Heart left ventricle (tissue), 16 donors: ENCODE measurements at regions not wholly inside any gene's neighbourhood (a gene's known extent, or its start where the extent isn't known, plus 50 kb on each side); places are given as distances from the start of the nearest gene placed in this dataset.

ENCODE experiments used
- ATAC-seq, 4 donors: fragments of 200-7000 bp; cut with Tn5 transposase; one replicate each; pipeline ENCODE4 v1.9.1; 2020 to 2022; ENCODE audit warnings: moderate library complexity in 4 of 4, mild to moderate bottlenecking in 3 of 4, moderate number of reproducible peaks in 1 of 4
- DNase-seq, 5 donors: peaks; one replicate each; pipeline ENCODE4 v3.0.0-alpha.2; 2020
- H3K27ac ChIP-seq, 12 donors: fragments of 200-600 bp; sonication (generic) in 4 of 12; one replicate each; pipeline versions ENCODE4 v1.5.0 to v1.8.0; 2016 to 2022; ENCODE audit warnings: mild to moderate bottlenecking in 2 of 12
- H3K27me3 ChIP-seq, 9 donors: fragments of 200-600 bp; sonication (generic) in 2 of 9; one replicate each; pipeline versions ENCODE4 v1.5.1 to v1.8.0; 2016 to 2022; ENCODE audit warnings: mild to moderate bottlenecking in 3 of 9
- H3K36me3 ChIP-seq, 9 donors: fragments of 200-600 bp; sonication (generic) in 2 of 9; one replicate each; pipeline versions ENCODE4 v1.5.0 to v1.8.0; 2018 to 2022; ENCODE audit warnings: mild to moderate bottlenecking in 2 of 9
- H3K4me1 ChIP-seq, 12 donors: fragments of 200-600 bp; sonication (generic) in 4 of 12; one replicate each; pipeline versions ENCODE4 v1.5.0 to v1.8.0; 2016 to 2022; ENCODE audit warnings: mild to moderate bottlenecking in 3 of 12
- H3K4me3 ChIP-seq, 12 donors: fragments of 200-600 bp; sonication (generic) in 4 of 12; one replicate each; pipeline versions ENCODE4 v1.5.0 to v1.8.0; 2017 to 2022; ENCODE audit warnings: mild to moderate bottlenecking in 9 of 12, moderate library complexity in 4 of 12
- H3K9me3 ChIP-seq, 12 donors: fragments of 200-600 bp; sonication (generic) in 4 of 12; one replicate each; pipeline versions ENCODE4 v1.5.0 to v1.8.0; 2016 to 2022; ENCODE audit warnings: mild to moderate bottlenecking in 1 of 12
- POLR2A ChIP-seq, 2 donors: fragments of 450-650 bp; IDR thresholded peaks; one replicate each; pipeline ENCODE4 v1.6.1; 2017; ENCODE audit warnings: antibody characterized with exemption in 2 of 2, mild to moderate bottlenecking in 2 of 2, moderate library complexity in 2 of 2
- WGBS, 4 donors: extraction: QIAGEN DNeasy Blood & Tissue Kit in 2 of 4; methylation state at CpG; one replicate each; pipeline versions ENCODE4 v1.1.5 to v1.1.7; 2013 to 2018; 5-methylcytosine and 5-hydroxymethylcytosine counted together
- intact Hi-C, 10 donors: fragments of 100-400 bp; cut with DNase I; formaldehyde crosslinking; loops; one replicate each; pipeline versions ENCODE4 v1.11.1 to v1.14.2; 2022
- TF ChIP-seq, protein P1 (sequence below), 12 donors: fragments of 200-600 bp; sonication (generic) in 4 of 12; IDR thresholded peaks; one replicate each; pipeline versions ENCODE4 v1.5.0 to v1.8.0; 2018 to 2022; ENCODE audit warnings: antibody characterized with exemption in 12 of 12, mild to moderate bottlenecking in 5 of 12
- donor health status: ischemic (EF 13 %, LVEDD 7.1; RV severe dilation, severe dysfunction).
- donor health status: healthy with polysubstance abuse.
- donor health status: DM: no; HTN: yes; CAD: no.
- donor health status: DM: no; HTN: no; CAD: no.
- donor health status: ischemic (EF 25% LVEDD 6.9; RV normal size, moderate dysfunction).
- donor health status: ischemic (EF 25% LVEDD 5.7; RV mildly dilated, moderate dysfunction).
- donor health status: healthy.
- donor health status: DM: yes; HTN: yes; CAD: no.
- donor health status: ischemic (EF 35%, LVEDD 5.7; RV mildly dilated, moderate dysfunction).
- donor health status: nonischemic (EF 11% LVEDD 7.7; RV severe dilation, severe dysfunction).
- donor health status: DM: yes; HTN: yes; CAD: no.
- donor health status: PGD.
- donor health status: ischemic (EF 29% LVEDD 5.4; RV normal size, mild dysfunction).
- donor health status: nonischemic (EF 23%, LVEDD 6.1; RV moderate dilation, normal function).

DNA sequence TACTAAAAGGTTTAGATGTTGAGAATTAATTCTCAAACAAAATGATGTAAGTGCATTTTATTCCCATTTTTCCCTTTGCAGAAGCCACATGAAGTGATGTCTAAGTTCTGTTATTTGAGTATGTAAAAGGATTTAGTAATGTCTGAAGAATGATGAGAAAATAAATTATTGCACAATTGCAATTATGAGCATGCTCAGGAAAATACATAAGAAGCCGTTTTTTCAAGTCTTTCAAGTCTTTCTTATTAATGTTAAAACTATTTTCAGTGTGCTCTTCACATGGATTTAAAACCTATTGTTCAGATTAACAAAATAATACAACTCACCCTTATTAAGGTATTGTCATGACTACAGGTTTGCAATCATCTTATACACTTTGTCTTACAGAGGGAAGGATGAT, 331.4 kb upstream of the NETO1 start:
- no peak for TF ChIP-seq POLR2A (IDR thresholded peaks at IDR 0.05)
- TF ChIP-seq, protein P1, sequence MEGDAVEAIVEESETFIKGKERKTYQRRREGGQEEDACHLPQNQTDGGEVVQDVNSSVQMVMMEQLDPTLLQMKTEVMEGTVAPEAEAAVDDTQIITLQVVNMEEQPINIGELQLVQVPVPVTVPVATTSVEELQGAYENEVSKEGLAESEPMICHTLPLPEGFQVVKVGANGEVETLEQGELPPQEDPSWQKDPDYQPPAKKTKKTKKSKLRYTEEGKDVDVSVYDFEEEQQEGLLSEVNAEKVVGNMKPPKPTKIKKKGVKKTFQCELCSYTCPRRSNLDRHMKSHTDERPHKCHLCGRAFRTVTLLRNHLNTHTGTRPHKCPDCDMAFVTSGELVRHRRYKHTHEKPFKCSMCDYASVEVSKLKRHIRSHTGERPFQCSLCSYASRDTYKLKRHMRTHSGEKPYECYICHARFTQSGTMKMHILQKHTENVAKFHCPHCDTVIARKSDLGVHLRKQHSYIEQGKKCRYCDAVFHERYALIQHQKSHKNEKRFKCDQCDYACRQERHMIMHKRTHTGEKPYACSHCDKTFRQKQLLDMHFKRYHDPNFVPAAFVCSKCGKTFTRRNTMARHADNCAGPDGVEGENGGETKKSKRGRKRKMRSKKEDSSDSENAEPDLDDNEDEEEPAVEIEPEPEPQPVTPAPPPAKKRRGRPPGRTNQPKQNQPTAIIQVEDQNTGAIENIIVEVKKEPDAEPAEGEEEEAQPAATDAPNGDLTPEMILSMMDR (IDR thresholded peaks at IDR 0.05), result no peak
- Histone ChIP-seq H3K27me3 (no peaks in the 10 kb centered on the region), H3K27ac (no peak overlapping the region), H3K4me1 (no peaks in the 10 kb centered on the region), H3K36me3 (no peaks in the 10 kb centered on the region), H3K9me3 (no peaks in the 10 kb centered on the region), H3K4me3 (no peak overlapping the region)
- intact Hi-C loops, result no loop called here
- ATAC-seq (no peak), DNase-seq (no peak)
- 56 to 78% (median 72%) methylated on average over 1 of the region's 1 CpG for WGBS, 4 donors

GRCh38 chr18:73189718-73190117, 321.9 kb upstream of the NETO1 start:
- ATAC-seq (no peak), DNase-seq (no peak)
- Histone ChIP-seq H3K36me3 (no peaks in the 10 kb centered on the region), H3K27ac (no peak overlapping the region), H3K9me3 (peaks cover 0 to under 1% (median 0%) of the 10 kb centered on the region in 12 donors), H3K27me3 (no peaks in the 10 kb centered on the region), H3K4me1 (no peaks in the 10 kb centered on the region), H3K4me3 (no peak overlapping the region)
- TF ChIP-seq, protein P1 (IDR thresholded peaks at IDR 0.05), result no peak
- no peak for TF ChIP-seq POLR2A (IDR thresholded peaks at IDR 0.05)
- WGBS, 4 donors, result 70 to 78% (median 75%) methylated on average over 3 of the region's 3 CpGs
- intact Hi-C loops, result no loop called here

- 54 to 71% (median 62%) methylated on average over 4 of the region's 4 CpGs for WGBS, 4 donors
- TF ChIP-seq, protein P1 (IDR thresholded peaks at IDR 0.05), result no peak
- no peak for TF ChIP-seq POLR2A (IDR thresholded peaks at IDR 0.05)
These were observed 300.4 kb upstream of the NETO1 start for GRCh38 chr18:73168236-73168635.

GRCh38 chr18:73164430-73164829, 296.6 kb upstream of the NETO1 start:
- WGBS, 4 donors, result 67 to 72% (median 69%) methylated on average over 3 of the region's 3 CpGs
- H3K27me3 ChIP-seq, result no peaks in the 10 kb centered on the region
- H3K36me3 ChIP-seq, result no peaks in the 10 kb centered on the region
- peaks cover 0 to 10% (median 0%) of the 10 kb centered on the region in 12 donors for H3K9me3 ChIP-seq
- DNase-seq (no peak), ATAC-seq (no peak)
- intact Hi-C loops, result no loop called here
- H3K27ac ChIP-seq, result no peak overlapping the region
- H3K4me1 ChIP-seq, result no peaks in the 10 kb centered on the region
- no peak overlapping the region for H3K4me3 ChIP-seq
- TF ChIP-seq POLR2A (IDR thresholded peaks at IDR 0.05), result no peak
- TF ChIP-seq, protein P1 (IDR thresholded peaks at IDR 0.05), result no peak

More at GRCh38 chr18:73168236-73168635, 300.4 kb upstream of the NETO1 start:
- no peak for ATAC-seq
- DNase-seq, result no peak
- no peak overlapping the region for H3K27ac ChIP-seq
- H3K27me3 ChIP-seq, result no peaks in the 10 kb centered on the region
- intact Hi-C loops, result no loop called here
- H3K9me3 ChIP-seq, result peaks cover 0 to 10% (median 0%) of the 10 kb centered on the region in 12 donors
- H3K4me1 ChIP-seq, result no peaks in the 10 kb centered on the region
- no peak overlapping the region for H3K4me3 ChIP-seq
- H3K36me3 ChIP-seq, result no peaks in the 10 kb centered on the region
